HCT116 (cell line): ENCODE measurements at regions not wholly inside any gene's neighbourhood (a gene's known extent, or its start where the extent isn't known, plus 50 kb on each side); places are given as distances from the start of the nearest gene placed in this dataset.

Experiments
- ATAC-seq: fragments of 200-7000 bp; cut with Tn5 transposase; 2 replicates; pipeline ENCODE4 v1.9.1; 2020; ENCODE audit warnings: mild to moderate bottlenecking, moderate library complexity
- BruUV-seq: library from RNA; stranded (reverse); fragments of 400-500 nt; replicated peaks from 2 replicates; lab custom pipeline; 2021; lab: Mats Ljungman, UMichigan
- CTCF ChIA-PET: fragments of 300-600 bp; sonication (Branson Sonifier 250); formaldehyde crosslinking; loops from one replicate; lab custom pipeline; 2021; ENCODE audit warnings: antibody characterized with exemption; lab: Charles Lee
- POLR2A ChIA-PET: fragments of 300-600, 350-600 bp; sonication (Branson Sonifier 250); formaldehyde crosslinking; loops from one replicate; lab custom pipeline; 2021; ENCODE audit warnings: antibody characterized with exemption; lab: Charles Lee
- RAD21 ChIA-PET, 2 experiments: fragments of 300-600 bp; sonication (Branson Sonifier 250); formaldehyde crosslinking; loops; one replicate each; lab custom pipeline; 2023; ENCODE audit warnings: low total read pairs in 2 of 2; ENCODE audit not compliant: uncharacterized antibody in 2 of 2, unreplicated experiment in 2 of 2, low non-redundant PET in 1 of 2; lab: Charles Lee
- DNase-seq: peaks from one replicate; pipeline ENCODE4 v3.0.0-alpha.2; 2010; ENCODE audit warnings: low read depth, low spot score
- H2AFZ ChIP-seq: fragments of 200-600 bp; shearing (Covaris generic), sonication (generic); 2 replicates; pipeline ENCODE4 v1.6.1; 2017; ENCODE audit warnings: low read depth, mixed run types, mixed read lengths, antibody characterized with exemption, low read length; ENCODE audit not compliant: poor library complexity, severe bottlenecking
- H3K27ac ChIP-seq: 2 replicates; pipeline ENCODE4 v1.5.1; 2012; ENCODE audit warnings: low read depth, low read length
- H3K27me3 ChIP-seq: fragments of 200-600 bp; sonication (generic); 2 replicates; pipeline ENCODE4 v1.6.1; 2016; ENCODE audit warnings: mixed run types, low read length, mixed read lengths; ENCODE audit not compliant: insufficient read depth
- H3K36me3 ChIP-seq, 2 experiments: fragments of 200-500 bp in 1 of 2; fragments of 200-600 bp in 1 of 2; sonication (Bioruptor generic) in 1 of 2; sonication (generic) in 1 of 2; 2 replicates each; pipeline versions ENCODE4 v1.5.1 to v1.6.1; 2014 to 2016; ENCODE audit warnings: low read length in 2 of 2, inconsistent platforms in 1 of 2, mixed read lengths in 1 of 2, mixed run types in 1 of 2; ENCODE audit not compliant: insufficient read depth in 2 of 2, control insufficient read depth in 1 of 2
- H3K4me1 ChIP-seq, 2 experiments: fragments of 200-600 bp in 1 of 2; sonication (generic) in 1 of 2; 2 replicates each; pipeline versions ENCODE4 v1.5.1 to v1.6.1; 2012 to 2017; ENCODE audit warnings: low read length in 2 of 2, inconsistent platforms in 1 of 2, mild to moderate bottlenecking in 1 of 2, mixed read lengths in 1 of 2, mixed run types in 1 of 2, moderate library complexity in 1 of 2; ENCODE audit not compliant: insufficient read depth in 2 of 2, control insufficient read depth in 1 of 2
- H3K4me2 ChIP-seq: fragments of 200-600 bp; sonication (generic); 2 replicates; pipeline ENCODE4 v1.6.1; 2017; ENCODE audit warnings: mixed run types, low read length, mixed read lengths
- H3K4me3 ChIP-seq, 2 experiments: fragments of 200-600 bp in 1 of 2; sonication (generic) in 1 of 2; replicated peaks in 1 of 2; 2 replicates each; pipeline ENCODE4 v1.5.1; 2011 to 2016; ENCODE audit warnings: low read length in 2 of 2, control low read depth in 1 of 2, low read depth in 1 of 2, mild to moderate bottlenecking in 1 of 2, mixed read lengths in 1 of 2, mixed run types in 1 of 2
- H3K79me2 ChIP-seq: fragments of 200-600 bp; sonication (generic); 2 replicates; pipeline ENCODE4 v1.6.1; 2017; ENCODE audit warnings: mild to moderate bottlenecking, mixed run types, low read length, moderate library complexity, mixed read lengths; ENCODE audit not compliant: insufficient read depth
- H3K9ac ChIP-seq: fragments of 200-600 bp; sonication (generic); 2 replicates; pipeline ENCODE4 v1.6.1; 2016; ENCODE audit warnings: low read length, mixed read lengths
- H3K9me2 ChIP-seq: fragments of 200-600 bp; sonication (generic), shearing (Covaris generic); 2 replicates; pipeline ENCODE4 v1.6.1; 2017; ENCODE audit warnings: mixed run types, mild to moderate bottlenecking, moderate library complexity; ENCODE audit not compliant: insufficient read depth
- H3K9me3 ChIP-seq, 2 experiments: fragments of 200-500 bp in 1 of 2; fragments of 200-600 bp in 1 of 2; sonication (Bioruptor generic) in 1 of 2; sonication (generic) in 1 of 2; 2 replicates each; pipeline ENCODE4 v1.6.1; 2014 to 2017; ENCODE audit warnings: low read length in 2 of 2, mixed read lengths in 2 of 2, inconsistent platforms in 1 of 2, low read depth in 1 of 2, mild to moderate bottlenecking in 1 of 2, mixed run types in 1 of 2, moderate library complexity in 1 of 2; ENCODE audit not compliant: control insufficient read depth in 1 of 2, insufficient read depth in 1 of 2
- H4K20me1 ChIP-seq: fragments of 200-600 bp; sonication (generic), shearing (Covaris generic); 2 replicates; pipeline ENCODE4 v1.6.1; 2017; ENCODE audit warnings: mixed run types, mild to moderate bottlenecking, moderate library complexity; ENCODE audit not compliant: insufficient read depth
- CBX3 ChIP-seq: IDR thresholded peaks from 2 replicates; pipeline ENCODE4 v1.6.1; 2012; ENCODE audit warnings: low read depth
- CEBPB ChIP-seq: IDR thresholded peaks from 2 replicates; pipeline ENCODE4 v1.6.1; 2012; ENCODE audit warnings: low read depth
- CTCF ChIP-seq, 3 experiments: fragments of 200-600 bp in 1 of 3; sonication (generic) in 1 of 3; IDR thresholded peaks in 2 of 3; conservative IDR thresholded peaks in 1 of 3; 2 replicates each; pipeline ENCODE4 v1.5.1; 2012 to 2017; ENCODE audit warnings: low read depth in 2 of 3, low read length in 2 of 3, antibody characterized with exemption in 1 of 3, borderline replicate concordance in 1 of 3, control low read depth in 1 of 3, mild to moderate bottlenecking in 1 of 3, mixed read lengths in 1 of 3, mixed run types in 1 of 3, moderate library complexity in 1 of 3; ENCODE audit not compliant: insufficient read depth in 1 of 3
- EZH2 ChIP-seq: fragments of 200-600 bp; sonication (generic); IDR thresholded peaks from 2 replicates; pipeline ENCODE4 v1.6.1; 2017; ENCODE audit warnings: antibody characterized with exemption, mixed run types
- FOSL1 ChIP-seq: IDR thresholded peaks from 2 replicates; pipeline ENCODE4 v1.6.1; 2012; ENCODE audit warnings: low read depth
- JUND ChIP-seq: IDR thresholded peaks from 2 replicates; pipeline ENCODE4 v1.6.1; 2012
- POLR2AphosphoS5 ChIP-seq: IDR thresholded peaks from 2 replicates; pipeline ENCODE4 v1.6.1; 2011; ENCODE audit warnings: mild to moderate bottlenecking, low read depth, low read length, moderate library complexity
- RAD21 ChIP-seq: IDR thresholded peaks from 2 replicates; pipeline ENCODE4 v1.6.1; 2012; ENCODE audit warnings: low read depth, mild to moderate bottlenecking
- SP1 ChIP-seq: IDR thresholded peaks from 2 replicates; pipeline ENCODE4 v1.6.1; 2012; ENCODE audit warnings: low read depth
- YY1 ChIP-seq: IDR thresholded peaks from 2 replicates; pipeline ENCODE4 v1.6.1; 2011; ENCODE audit warnings: low read length, low read depth, moderate library complexity, mild to moderate bottlenecking; ENCODE audit not compliant: insufficient replicate concordance; ENCODE audit errors: extremely low read depth
- ZFX ChIP-seq: fragments of 450-650 bp; IDR thresholded peaks from 2 replicates; pipeline ENCODE4 v1.6.1; 2017
- ZNF274 ChIP-seq: fragments of 200-500 bp; sonication (Bioruptor generic); IDR thresholded peaks from 2 replicates; pipeline ENCODE4 v1.6.1; 2014; ENCODE audit warnings: mild to moderate bottlenecking, low read depth, low read length, inconsistent platforms
- intact Hi-C: fragments of 100-400 bp; cut with micrococcal nuclease; formaldehyde crosslinking; loops from 2 replicates; pipeline ENCODE4 v1.10.0; 2022
- TF ChIP-seq, protein P1 (sequence below): IDR thresholded peaks from 2 replicates; pipeline ENCODE4 v1.6.1; 2012; ENCODE audit warnings: low read depth
- TF ChIP-seq, protein P2 (sequence below): IDR thresholded peaks from 2 replicates; pipeline ENCODE4 v1.6.1; 2012

DNA sequence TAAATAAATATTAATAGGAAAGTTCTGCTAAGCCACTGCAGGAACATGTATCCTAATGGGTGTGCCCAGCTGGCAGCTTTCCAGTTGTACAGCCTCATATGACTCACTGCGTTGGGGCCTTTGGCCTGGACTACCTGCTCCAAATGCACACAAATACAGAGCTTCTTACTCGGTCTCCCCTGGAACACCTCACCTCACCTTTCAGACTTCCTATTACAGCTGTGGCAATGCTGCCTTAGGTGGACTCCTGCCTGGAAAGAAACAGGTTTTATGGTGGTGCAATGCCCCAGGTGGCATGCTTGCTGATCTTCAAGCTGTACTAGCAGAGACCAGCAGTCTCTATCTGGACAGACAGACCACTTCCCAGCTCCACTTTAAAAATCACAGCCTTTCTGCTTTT is 85.7 kb upstream of the EXOC1L start:
- peak; percentile 93 for ATAC-seq

GRCh38 chr4:55736605-55737183 is 82.9 kb upstream of the EXOC1L start:
- CTCF ChIA-PET: interaction anchor here (0.6 to 1.2 kb wide), 5 partner anchors 191 to 553 kb away, joined by 3 to 7 read pairs (median 4); partner anchors contain the start of gene SRD5A3
- DNase-seq (peak; percentile 23), ATAC-seq (no peak)
- BruUV-seq: no TSS peak
- Histone ChIP-seq H3K4me1 (peaks cover 5 to 18% of the 10 kb centered on the region in 2 experiments), H3K4me3 (no peak overlapping the region), H3K9me3 (no peaks in the 10 kb centered on the region), H3K36me3 (no peaks in the 10 kb centered on the region), H3K27me3 (no peaks in the 10 kb centered on the region), H3K27ac (no peak overlapping the region), H3K79me2 (no peaks in the 10 kb centered on the region), H3K9ac (no peak overlapping the region), H3K4me2 (peak overlapping the region; percentile 25; the same call in 1 of the 2 replicates), H4K20me1 (no peaks in the 10 kb centered on the region), H3K9me2 (no peaks in the 10 kb centered on the region), H2AFZ (peak overlapping the region; percentile 93)
- RAD21 ChIA-PET: no interaction called here
- peak; percentile 23 to 58 (median 54); a peak in 4 of 6 replicates for TF ChIP-seq CTCF (IDR thresholded peaks at IDR 0.05 in 2 of 3, conservative IDR thresholded peaks at IDR 0.05 in 1 of 3; ENCODE audit: borderline replicate concordance in 1 of 3, insufficient read depth in 1 of 3, low read depth in 2 of 3, low read length in 2 of 3)
- no peak for TF ChIP-seq JUND
- TF ChIP-seq YY1: no peak
- no peak for TF ChIP-seq ZNF274
- TF ChIP-seq, protein P1, sequence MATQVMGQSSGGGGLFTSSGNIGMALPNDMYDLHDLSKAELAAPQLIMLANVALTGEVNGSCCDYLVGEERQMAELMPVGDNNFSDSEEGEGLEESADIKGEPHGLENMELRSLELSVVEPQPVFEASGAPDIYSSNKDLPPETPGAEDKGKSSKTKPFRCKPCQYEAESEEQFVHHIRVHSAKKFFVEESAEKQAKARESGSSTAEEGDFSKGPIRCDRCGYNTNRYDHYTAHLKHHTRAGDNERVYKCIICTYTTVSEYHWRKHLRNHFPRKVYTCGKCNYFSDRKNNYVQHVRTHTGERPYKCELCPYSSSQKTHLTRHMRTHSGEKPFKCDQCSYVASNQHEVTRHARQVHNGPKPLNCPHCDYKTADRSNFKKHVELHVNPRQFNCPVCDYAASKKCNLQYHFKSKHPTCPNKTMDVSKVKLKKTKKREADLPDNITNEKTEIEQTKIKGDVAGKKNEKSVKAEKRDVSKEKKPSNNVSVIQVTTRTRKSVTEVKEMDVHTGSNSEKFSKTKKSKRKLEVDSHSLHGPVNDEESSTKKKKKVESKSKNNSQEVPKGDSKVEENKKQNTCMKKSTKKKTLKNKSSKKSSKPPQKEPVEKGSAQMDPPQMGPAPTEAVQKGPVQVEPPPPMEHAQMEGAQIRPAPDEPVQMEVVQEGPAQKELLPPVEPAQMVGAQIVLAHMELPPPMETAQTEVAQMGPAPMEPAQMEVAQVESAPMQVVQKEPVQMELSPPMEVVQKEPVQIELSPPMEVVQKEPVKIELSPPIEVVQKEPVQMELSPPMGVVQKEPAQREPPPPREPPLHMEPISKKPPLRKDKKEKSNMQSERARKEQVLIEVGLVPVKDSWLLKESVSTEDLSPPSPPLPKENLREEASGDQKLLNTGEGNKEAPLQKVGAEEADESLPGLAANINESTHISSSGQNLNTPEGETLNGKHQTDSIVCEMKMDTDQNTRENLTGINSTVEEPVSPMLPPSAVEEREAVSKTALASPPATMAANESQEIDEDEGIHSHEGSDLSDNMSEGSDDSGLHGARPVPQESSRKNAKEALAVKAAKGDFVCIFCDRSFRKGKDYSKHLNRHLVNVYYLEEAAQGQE: no peak
- TF ChIP-seq RAD21: peak; percentile 79
- no peak for TF ChIP-seq CBX3
- no peak for TF ChIP-seq CEBPB
- TF ChIP-seq EZH2: no peak
- POLR2A ChIA-PET: no interaction called here
- intact Hi-C loops: loop anchor here (1.0 to 10.0 kb wide), 5 partner anchors 192 to 765 kb away; partner anchors contain the start of genes CLOCK and SRD5A3

More for the DNA sequence above, 85.7 kb upstream of the EXOC1L start:
- CTCF ChIA-PET: interaction anchor here (1.2 to 1.4 kb wide), 3 partner anchors 133 to 550 kb away, joined by 3 read pairs; no protein-coding TSS in a partner anchor
- Histone ChIP-seq H3K27me3 (no peaks in the 10 kb centered on the region), H3K79me2 (no peaks in the 10 kb centered on the region), H3K9me3 (no peaks in the 10 kb centered on the region), H3K4me2 (peak overlapping the region; percentile 77), H3K36me3 (no peaks in the 10 kb centered on the region), H3K4me3 (no peak overlapping the region; a peak in 1 of 4 replicates), H3K27ac (no peak overlapping the region), H4K20me1 (no peaks in the 10 kb centered on the region), H3K9ac (no peak overlapping the region), H2AFZ (peak overlapping the region; percentile 86), H3K4me1 (peaks cover 5 to 18% of the 10 kb centered on the region in 2 experiments), H3K9me2 (no peaks in the 10 kb centered on the region)
- no TSS peak for BruUV-seq
- POLR2A ChIA-PET: interaction anchor here (0.6 kb wide), 1 partner anchor 188 kb away, joined by 3 read pairs; no protein-coding TSS in a partner anchor
- TF ChIP-seq POLR2AphosphoS5 (peak; percentile 71), CBX3 (peak; percentile 72; the same call in 1 of the 2 replicates), JUND (peak; percentile 80), ZFX (no peak), SP1 (peak; percentile 63), FOSL1 (peak; percentile 82)
- TF ChIP-seq, protein P2, sequence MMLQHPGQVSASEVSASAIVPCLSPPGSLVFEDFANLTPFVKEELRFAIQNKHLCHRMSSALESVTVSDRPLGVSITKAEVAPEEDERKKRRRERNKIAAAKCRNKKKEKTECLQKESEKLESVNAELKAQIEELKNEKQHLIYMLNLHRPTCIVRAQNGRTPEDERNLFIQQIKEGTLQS: no peak
- intact Hi-C loops: loop anchor here (10.0 kb wide), 2 partner anchors 189 to 549 kb away; partner anchors contain the start of gene CLOCK
- DNase-seq: peak; percentile 83
- RAD21 ChIA-PET: no interaction called here
